MM.1S (cell line): ENCODE measurements at regions not wholly inside any gene's neighbourhood (a gene's known extent, or its start where the extent isn't known, plus 50 kb on each side); places are given as distances from the start of the nearest gene placed in this dataset.

Source experiments
- DNase-seq: peaks from one replicate; pipeline ENCODE4 v3.0.0-alpha.2; 2015
- H2AFZ ChIP-seq: fragments of 300-600 bp; sonication (generic); 2 replicates; pipeline ENCODE4 v1.6.0; 2016; ENCODE audit warnings: antibody characterized with exemption, low read length
- H3F3A ChIP-seq: fragments of 300-600 bp; sonication (generic); 2 replicates; pipeline ENCODE4 v1.6.1; 2016; ENCODE audit warnings: mild to moderate bottlenecking, antibody characterized with exemption, low read length, moderate library complexity, mixed read lengths; ENCODE audit not compliant: insufficient read depth
- H3K27ac ChIP-seq: fragments of 300-600 bp; sonication (generic); 2 replicates; pipeline ENCODE4 v1.5.1; 2016; ENCODE audit warnings: mild to moderate bottlenecking, low read length
- H3K27me3 ChIP-seq: fragments of 300-600 bp; sonication (generic); replicated peaks from 2 replicates; pipeline ENCODE4 v1.6.0; 2016; ENCODE audit warnings: low read length; ENCODE audit not compliant: insufficient read depth
- H3K36me3 ChIP-seq: fragments of 300-600 bp; sonication (generic); replicated peaks from 2 replicates; pipeline ENCODE4 v1.6.1; 2016; ENCODE audit warnings: mild to moderate bottlenecking, low read length, mixed read lengths; ENCODE audit not compliant: insufficient read depth
- H3K4me1 ChIP-seq: fragments of 300-600 bp; sonication (generic); 2 replicates; pipeline ENCODE4 v1.6.1; 2016; ENCODE audit warnings: low read length, mixed read lengths
- H3K4me2 ChIP-seq: fragments of 300-600 bp; sonication (generic); 2 replicates; pipeline ENCODE4 v1.6.0; 2016; ENCODE audit warnings: low read depth, low read length
- H3K4me3 ChIP-seq: fragments of 300-600 bp; sonication (generic); 2 replicates; pipeline ENCODE4 v1.5.1; 2016; ENCODE audit warnings: low read length, mixed read lengths
- H3K79me2 ChIP-seq: fragments of 300-600 bp; sonication (generic); 2 replicates; pipeline ENCODE4 v1.6.1; 2016; ENCODE audit warnings: mixed run types, low read length, mixed read lengths
- H3K9ac ChIP-seq: fragments of 300-600 bp; sonication (generic); 2 replicates; pipeline ENCODE4 v1.6.1; 2016; ENCODE audit warnings: low read length, mixed read lengths
- H3K9me2 ChIP-seq: fragments of 300-600 bp; sonication (generic); replicated peaks from 2 replicates; pipeline ENCODE4 v1.6.1; 2016; ENCODE audit warnings: mild to moderate bottlenecking, low read length, mixed read lengths; ENCODE audit not compliant: insufficient read depth
- H3K9me3 ChIP-seq: fragments of 300-600 bp; sonication (generic); replicated peaks from 2 replicates; pipeline ENCODE4 v1.6.1; 2016; ENCODE audit warnings: mild to moderate bottlenecking, low read length, mixed read lengths; ENCODE audit not compliant: insufficient read depth
- H4K20me1 ChIP-seq: fragments of 300-600 bp; sonication (generic); 2 replicates; pipeline ENCODE4 v1.6.1; 2016; ENCODE audit warnings: mild to moderate bottlenecking, low read length, moderate library complexity, mixed read lengths; ENCODE audit not compliant: insufficient read depth
- CTCF ChIP-seq: fragments of 300-600 bp; sonication (generic); IDR thresholded peaks from 2 replicates; pipeline ENCODE4 v1.5.1; 2016; ENCODE audit warnings: antibody characterized with exemption, low read length, mixed read lengths
- EZH2 ChIP-seq: fragments of 300-600 bp; sonication (generic); optimal IDR thresholded peaks from 2 replicates; pipeline ENCODE3; 2017; ENCODE audit warnings: low read depth, mild to moderate bottlenecking, antibody characterized with exemption, low read length, mixed read lengths
- EZH2phosphoT487 ChIP-seq: fragments of 300-600 bp; sonication (generic); IDR thresholded peaks from 2 replicates; pipeline ENCODE4 v1.6.1; 2018; ENCODE audit warnings: antibody characterized with exemption, low read length

- H3F3A ChIP-seq = no peaks in the 10 kb centered on the region
- no peak overlapping the region for H2AFZ ChIP-seq
- H3K4me3 ChIP-seq = no peak overlapping the region
- H3K9me2 ChIP-seq = no peaks in the 10 kb centered on the region
- H3K27ac ChIP-seq = no peak overlapping the region
- H3K36me3 ChIP-seq = no peaks in the 10 kb centered on the region
- H3K79me2 ChIP-seq = no peaks in the 10 kb centered on the region
- no peaks in the 10 kb centered on the region for H4K20me1 ChIP-seq
- H3K9ac ChIP-seq = no peak overlapping the region
- TF ChIP-seq EZH2 (no peak), EZH2phosphoT487 (no peak), CTCF (no peak)
- no peaks in the 10 kb centered on the region for H3K9me3 ChIP-seq
- H3K27me3 ChIP-seq = no peaks in the 10 kb centered on the region
- H3K4me2 ChIP-seq = no peak overlapping the region
- no peak for DNase-seq
- H3K4me1 ChIP-seq = no peaks in the 10 kb centered on the region
Measured at GRCh38 chr12:126316411-126316810, 1251.2 kb downstream of the AACS start.

- no peaks in the 10 kb centered on the region for H3K4me1 ChIP-seq
- no peaks in the 10 kb centered on the region for H3K9me2 ChIP-seq
- no peaks in the 10 kb centered on the region for H4K20me1 ChIP-seq
- H3K4me3 ChIP-seq = no peak overlapping the region
- no peak overlapping the region for H3K27ac ChIP-seq
- no peaks in the 10 kb centered on the region for H3K79me2 ChIP-seq
- TF ChIP-seq CTCF (no peak), EZH2 (no peak), EZH2phosphoT487 (no peak)
- H3K27me3 ChIP-seq = no peaks in the 10 kb centered on the region
- H3K9me3 ChIP-seq = no peaks in the 10 kb centered on the region
- no peak overlapping the region for H2AFZ ChIP-seq
- no peak overlapping the region for H3K9ac ChIP-seq
- DNase-seq = peak; percentile 27
- H3F3A ChIP-seq = no peaks in the 10 kb centered on the region
- H3K4me2 ChIP-seq = no peak overlapping the region
- H3K36me3 ChIP-seq = no peaks in the 10 kb centered on the region
Measured at GRCh38 chr12:126337556-126338441, 1272.6 kb downstream of the AACS start.

- H3K9ac ChIP-seq = no peak overlapping the region
- no peak overlapping the region for H3K27ac ChIP-seq
- DNase-seq = no peak
- no peaks in the 10 kb centered on the region for H4K20me1 ChIP-seq
- H3K9me3 ChIP-seq = no peaks in the 10 kb centered on the region
- H3K36me3 ChIP-seq = no peaks in the 10 kb centered on the region
- no peak overlapping the region for H3K4me2 ChIP-seq
- no peak overlapping the region for H2AFZ ChIP-seq
- H3F3A ChIP-seq = no peaks in the 10 kb centered on the region
- H3K79me2 ChIP-seq = no peaks in the 10 kb centered on the region
- no peaks in the 10 kb centered on the region for H3K4me1 ChIP-seq
- no peak for TF ChIP-seq EZH2
- no peak for TF ChIP-seq CTCF
- TF ChIP-seq EZH2phosphoT487 = no peak
- H3K27me3 ChIP-seq = no peaks in the 10 kb centered on the region
- H3K4me3 ChIP-seq = no peak overlapping the region
- no peaks in the 10 kb centered on the region for H3K9me2 ChIP-seq
Measured at GRCh38 chr12:126342866-126343265, 1277.6 kb downstream of the AACS start.
